HG03066 (cell line): ENCODE measurements at regions not wholly inside any gene's neighbourhood (a gene's known extent, or its start where the extent isn't known, plus 50 kb on each side); places are given as distances from the start of the nearest gene placed in this dataset.
"Not testable (repeated sequence)": the region's sequence is repeated elsewhere in the genome, so short reads cannot be mapped to it uniquely, and the experiment has no call there.

Experiments used
- ATAC-seq: cut with Tn5 transposase; IDR thresholded peaks from one replicate; pipeline ENCODE4 v1.9.1; 2021; ENCODE audit warnings: low read depth; ENCODE audit not compliant: unreplicated experiment

- no peak for ATAC-seq
Measured at GRCh38 chr9:24721621-24722020, 175.9 kb upstream of the IZUMO3 start.

GRCh38 chr9:24712206-24712605 lies 166.5 kb upstream of the IZUMO3 start:
- ATAC-seq: no peak

- ATAC-seq: no peak
Measured at GRCh38 chr9:24708814-24709213, 163.1 kb upstream of the IZUMO3 start.

GRCh38 chr9:24698881-24699518 lies 153.3 kb upstream of the IZUMO3 start:
- ATAC-seq: no peak

DNA sequence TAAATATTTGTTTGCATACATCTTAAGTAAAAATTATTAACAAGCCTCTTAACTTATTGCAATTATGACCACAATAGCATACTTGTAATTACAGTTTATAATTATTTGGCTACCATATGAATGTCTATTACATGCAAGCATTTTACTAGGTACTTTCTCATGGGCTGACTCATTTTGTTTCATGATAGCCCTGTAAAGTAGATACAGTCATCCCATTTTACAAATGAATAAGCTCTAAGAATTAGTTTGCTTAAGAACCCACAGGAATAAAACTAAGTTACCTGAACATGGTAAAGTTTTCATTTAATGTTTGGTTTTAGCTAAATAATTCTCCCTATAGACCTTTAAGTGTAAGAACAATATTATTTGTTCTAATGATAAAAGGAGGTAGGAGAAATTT lies 126.6 kb upstream of the IZUMO3 start:
- no peak for ATAC-seq

- ATAC-seq: no peak
Measured at GRCh38 chr9:24657387-24657786, 111.7 kb upstream of the IZUMO3 start.

DNA sequence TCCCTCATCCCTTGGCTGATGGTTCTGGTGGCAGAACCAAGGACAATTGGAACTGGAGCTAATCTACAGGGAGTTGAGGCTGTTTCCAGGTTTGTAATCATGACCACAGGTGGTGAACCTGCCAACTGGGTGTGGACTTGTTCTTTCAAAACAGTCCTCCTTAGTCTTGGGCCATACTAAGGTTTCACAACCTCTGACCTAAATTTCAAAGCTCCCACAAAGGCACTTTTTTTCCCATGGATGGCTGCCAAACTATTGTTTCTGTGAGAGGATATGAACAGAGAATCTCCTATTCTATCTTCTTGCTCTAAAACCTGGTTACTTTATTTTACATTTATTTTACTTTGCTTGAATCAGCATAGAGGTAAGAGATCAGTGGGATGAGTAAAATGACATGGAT lies 106.5 kb upstream of the IZUMO3 start:
- ATAC-seq: no peak

DNA sequence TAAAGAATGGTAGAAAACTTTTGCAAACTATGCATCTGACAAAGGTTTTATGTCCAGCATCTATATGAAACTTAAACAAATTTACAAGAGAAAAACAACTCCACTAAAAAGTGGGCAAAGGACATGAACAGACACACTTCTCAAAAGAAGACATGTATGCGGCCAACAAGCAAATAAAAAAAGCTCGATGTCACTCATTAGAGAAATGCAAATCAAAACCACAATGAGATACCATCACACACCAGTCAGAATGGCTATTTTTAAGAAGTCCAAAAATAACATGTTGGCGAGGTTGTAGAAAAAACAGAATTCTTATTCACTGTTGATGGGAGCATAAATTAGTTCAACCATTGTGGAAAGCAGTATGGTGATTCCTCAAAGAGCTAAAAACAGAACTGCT lies 83.1 kb upstream of the IZUMO3 start:
- ATAC-seq: not testable (repeated sequence)

DNA sequence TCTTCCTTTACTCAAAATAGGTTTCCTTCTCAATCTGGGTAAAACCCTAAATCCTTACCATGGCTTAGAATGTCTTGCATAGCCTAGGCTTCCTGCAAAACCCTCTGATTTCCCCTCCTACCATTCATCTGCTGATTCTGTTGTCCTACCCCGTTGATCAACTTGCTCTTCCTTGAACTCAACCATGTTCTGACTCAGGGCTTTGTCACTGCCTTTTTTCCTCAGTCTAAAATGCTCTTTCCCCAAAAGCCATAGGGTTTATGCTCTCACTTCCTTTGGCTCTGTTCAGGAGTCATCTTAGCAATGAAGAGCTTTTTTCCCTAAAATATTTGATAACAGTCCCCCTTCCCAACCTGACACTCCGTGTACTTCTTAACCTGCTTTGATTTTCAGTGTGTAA lies 79.4 kb upstream of the IZUMO3 start:
- ATAC-seq: no peak

GRCh38 chr9:24624481-24624880 lies 78.8 kb upstream of the IZUMO3 start:
- ATAC-seq: no peak

GRCh38 chr9:24620741-24621140 lies 75.0 kb upstream of the IZUMO3 start:
- ATAC-seq: no peak

- no peak for ATAC-seq
Measured at GRCh38 chr9:24616863-24617262, 71.2 kb upstream of the IZUMO3 start.

DNA sequence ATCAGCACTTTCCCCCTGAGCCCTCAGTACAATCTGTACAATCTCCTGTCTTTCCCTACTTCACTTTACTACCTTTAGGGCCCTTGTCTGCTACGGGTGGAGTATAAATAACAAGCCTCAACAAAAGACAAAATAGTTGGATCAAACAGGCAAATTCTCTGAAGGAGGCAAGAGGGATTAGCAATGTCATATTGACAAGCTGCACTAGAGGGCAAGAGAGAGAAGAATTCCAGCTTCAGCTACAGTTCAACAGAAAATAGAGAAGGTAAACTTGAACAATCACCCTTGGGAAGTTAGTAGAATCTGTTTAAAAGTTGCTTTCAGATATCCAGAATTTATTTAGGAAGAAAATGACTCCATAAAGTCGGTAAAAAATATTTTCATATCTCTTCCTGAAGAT lies 68.4 kb upstream of the IZUMO3 start:
- ATAC-seq: no peak

GRCh38 chr9:24608599-24608998 lies 62.9 kb upstream of the IZUMO3 start:
- ATAC-seq: no peak

DNA sequence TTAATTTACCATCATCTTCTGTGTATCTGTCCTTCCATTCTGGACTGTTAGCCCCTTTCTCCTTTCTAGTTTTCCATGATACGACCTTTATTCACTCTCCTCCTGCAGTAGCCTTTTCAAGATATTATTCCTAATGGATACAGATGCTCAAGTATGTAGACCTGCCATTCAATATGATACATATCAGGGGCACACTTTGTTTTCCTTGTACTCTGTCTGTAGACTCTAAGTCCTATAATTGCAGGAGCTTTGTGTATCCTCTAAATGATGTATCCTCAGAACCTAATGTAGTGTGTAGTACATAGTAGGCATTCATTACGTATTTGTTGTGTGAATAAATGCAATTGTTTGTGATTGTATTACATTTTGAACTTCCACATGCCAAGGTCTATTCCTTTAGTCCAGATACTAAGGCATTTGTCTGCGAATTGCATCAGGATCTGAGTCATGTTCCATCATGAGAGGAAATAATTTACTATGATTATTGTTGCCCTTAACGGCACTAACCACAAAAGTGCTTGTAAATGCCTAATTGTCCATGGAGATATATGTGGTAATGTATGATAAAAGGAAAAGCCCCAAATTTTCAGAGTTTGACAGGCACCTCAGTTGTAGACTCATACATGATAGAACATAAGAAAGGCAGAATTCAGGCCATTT lies 57.1 kb upstream of the IZUMO3 start:
- ATAC-seq: no peak
